Right atrium auricular region (tissue), 2 donors: ENCODE measurements at regions not wholly inside any gene's neighbourhood (a gene's known extent, or its start where the extent isn't known, plus 50 kb on each side); places are given as distances from the start of the nearest gene placed in this dataset.
"Not testable (repeated sequence)": the region's sequence is repeated elsewhere in the genome, so short reads cannot be mapped to it uniquely, and the experiment has no call there.

Source experiments
- DNase-seq: peaks from one replicate; pipeline ENCODE4 v3.0.0-alpha.2; 2019; ENCODE audit warnings: low spot score
- H3K27ac ChIP-seq, 2 donors: fragments of 200-600 bp; sonication (generic); 1 replicate in 1 of 2; 2 replicates in 1 of 2; pipeline ENCODE4 v1.5.1; 2016 to 2019
- H3K27me3 ChIP-seq, 2 donors: fragments of 200-600 bp; sonication (generic); one replicate each; pipeline versions ENCODE4 v1.5.1 to v1.6.0; 2017 to 2019
- H3K36me3 ChIP-seq: fragments of 200-600 bp; sonication (generic); one replicate; pipeline ENCODE4 v1.5.1; 2016
- H3K4me1 ChIP-seq, 2 donors: fragments of 200-600 bp; sonication (generic); one replicate each; pipeline versions ENCODE4 v1.5.1 to v1.6.0; 2017 to 2019
- H3K4me3 ChIP-seq, 2 donors: fragments of 200-600 bp; sonication (generic); 1 replicate in 1 of 2; 2 replicates in 1 of 2; pipeline ENCODE4 v1.5.1; 2017 to 2019; ENCODE audit warnings: mild to moderate bottlenecking in 1 of 2, moderate library complexity in 1 of 2
- H3K9me3 ChIP-seq, 2 donors: fragments of 200-600 bp; sonication (generic); one replicate each; pipeline ENCODE4 v1.5.1; 2019
- TF ChIP-seq, protein P1 (sequence below), 2 donors: fragments of 200-600 bp; sonication (generic); IDR thresholded peaks; one replicate each; pipeline ENCODE4 v1.5.1; 2019; ENCODE audit warnings: antibody characterized with exemption in 2 of 2

DNA sequence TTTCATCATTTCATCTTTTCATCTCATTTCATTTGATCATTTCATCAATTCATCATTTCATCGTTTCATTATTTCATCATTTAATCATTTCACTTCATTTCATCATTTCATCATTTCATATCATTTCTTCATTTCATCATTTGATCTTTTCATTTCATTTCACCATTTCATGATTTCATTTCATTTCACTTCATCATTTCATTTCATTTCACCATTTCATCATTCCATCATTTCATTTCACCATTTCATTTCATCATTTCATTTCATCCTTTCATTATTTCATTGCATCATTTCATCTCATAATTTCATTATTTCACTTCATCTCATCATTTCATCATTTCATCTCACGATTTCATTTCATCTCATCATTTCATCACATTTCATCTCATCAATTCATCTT is 127.8 kb downstream of the ANKRD30BL start:
- no peak for DNase-seq

GRCh38 chr2:132033365-132033764 is 128.4 kb downstream of the ANKRD30BL start:
- TF ChIP-seq, protein P1, sequence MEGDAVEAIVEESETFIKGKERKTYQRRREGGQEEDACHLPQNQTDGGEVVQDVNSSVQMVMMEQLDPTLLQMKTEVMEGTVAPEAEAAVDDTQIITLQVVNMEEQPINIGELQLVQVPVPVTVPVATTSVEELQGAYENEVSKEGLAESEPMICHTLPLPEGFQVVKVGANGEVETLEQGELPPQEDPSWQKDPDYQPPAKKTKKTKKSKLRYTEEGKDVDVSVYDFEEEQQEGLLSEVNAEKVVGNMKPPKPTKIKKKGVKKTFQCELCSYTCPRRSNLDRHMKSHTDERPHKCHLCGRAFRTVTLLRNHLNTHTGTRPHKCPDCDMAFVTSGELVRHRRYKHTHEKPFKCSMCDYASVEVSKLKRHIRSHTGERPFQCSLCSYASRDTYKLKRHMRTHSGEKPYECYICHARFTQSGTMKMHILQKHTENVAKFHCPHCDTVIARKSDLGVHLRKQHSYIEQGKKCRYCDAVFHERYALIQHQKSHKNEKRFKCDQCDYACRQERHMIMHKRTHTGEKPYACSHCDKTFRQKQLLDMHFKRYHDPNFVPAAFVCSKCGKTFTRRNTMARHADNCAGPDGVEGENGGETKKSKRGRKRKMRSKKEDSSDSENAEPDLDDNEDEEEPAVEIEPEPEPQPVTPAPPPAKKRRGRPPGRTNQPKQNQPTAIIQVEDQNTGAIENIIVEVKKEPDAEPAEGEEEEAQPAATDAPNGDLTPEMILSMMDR (IDR thresholded peaks at IDR 0.05): no peak
- Histone ChIP-seq H3K4me1 (peaks cover 0 to 5% of the 10 kb centered on the region in 2 donors), H3K27ac (no peak overlapping the region), H3K4me3 (no peak overlapping the region), H3K9me3 (no peaks in the 10 kb centered on the region), H3K36me3 (no peaks in the 10 kb centered on the region), H3K27me3 (no peaks in the 10 kb centered on the region)
- no peak for DNase-seq

More for the DNA sequence above, 127.8 kb downstream of the ANKRD30BL start:
- Histone ChIP-seq H3K4me3 (no peak overlapping the region), H3K36me3 (no peaks in the 10 kb centered on the region), H3K9me3 (no peaks in the 10 kb centered on the region), H3K27me3 (no peaks in the 10 kb centered on the region), H3K4me1 (peaks cover 0 to 8% of the 10 kb centered on the region in 2 donors), H3K27ac (no peak overlapping the region)
- TF ChIP-seq, protein P1 (IDR thresholded peaks at IDR 0.05): no peak

DNA sequence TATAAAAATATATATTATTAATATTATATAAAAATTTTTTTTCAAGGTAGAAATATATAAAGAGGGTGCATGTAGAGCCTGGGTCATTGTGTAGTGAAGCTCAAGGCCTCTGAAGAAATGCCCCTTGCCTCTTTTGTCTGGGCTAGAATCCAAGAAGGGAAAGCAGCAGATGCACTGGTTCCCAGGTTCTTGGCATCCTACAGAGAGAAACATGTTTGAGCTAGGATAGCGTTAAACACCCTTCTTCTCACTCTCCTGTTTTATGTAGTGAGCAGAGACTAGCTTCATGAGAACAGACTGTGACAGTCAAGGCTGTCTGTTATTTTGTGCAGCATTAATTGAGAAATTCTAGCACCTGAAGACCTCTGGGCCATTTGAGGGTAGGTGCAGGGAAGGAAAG is 149.7 kb downstream of the ANKRD30BL start:
- not testable (repeated sequence) for H3K27me3 ChIP-seq, H3K9me3 ChIP-seq, H3K27ac ChIP-seq, H3K4me3 ChIP-seq, H3K4me1 ChIP-seq, DNase-seq, H3K36me3 ChIP-seq

- DNase-seq: no peak
- Histone ChIP-seq H3K27me3 (peaks cover 0 to 5% of the 10 kb centered on the region in 2 donors), H3K27ac (no peak overlapping the region), H3K9me3 (no peaks in the 10 kb centered on the region), H3K36me3 (no peaks in the 10 kb centered on the region), H3K4me3 (peak overlapping the region; percentile 10 to 45), H3K4me1 (peaks cover 0 to 9% of the 10 kb centered on the region in 2 donors)
- TF ChIP-seq, protein P1 (IDR thresholded peaks at IDR 0.05): no peak
Measured at GRCh38 chr2:132009874-132010521, 151.8 kb downstream of the ANKRD30BL start.

GRCh38 chr2:132009177-132009873 is 152.4 kb downstream of the ANKRD30BL start:
- TF ChIP-seq, protein P1 (IDR thresholded peaks at IDR 0.05): no peak
- no peak for DNase-seq
- H3K27me3 ChIP-seq: peaks cover 0 to 5% of the 10 kb centered on the region in 2 donors

GRCh38 chr2:131990751-131991150 is 171.0 kb downstream of the ANKRD30BL start:
- not testable (repeated sequence) for H3K27me3 ChIP-seq, H3K27ac ChIP-seq, H3K4me3 ChIP-seq, H3K9me3 ChIP-seq, H3K4me1 ChIP-seq, DNase-seq, H3K36me3 ChIP-seq

More at GRCh38 chr2:132009177-132009873, 152.4 kb downstream of the ANKRD30BL start:
- H3K9me3 ChIP-seq: no peaks in the 10 kb centered on the region
- no peaks in the 10 kb centered on the region for H3K36me3 ChIP-seq
- no peak overlapping the region for H3K27ac ChIP-seq
- H3K4me1 ChIP-seq: peaks cover 0 to 9% of the 10 kb centered on the region in 2 donors
- peak overlapping the region; percentile 10 to 45 for H3K4me3 ChIP-seq

GRCh38 chr2:131966671-131967070 is 195.1 kb downstream of the ANKRD30BL start:
- not testable (repeated sequence) for H3K27ac ChIP-seq, H3K27me3 ChIP-seq, H3K4me1 ChIP-seq, H3K4me3 ChIP-seq, H3K9me3 ChIP-seq, DNase-seq, H3K36me3 ChIP-seq
